Astrocyte of the cerebellum (primary cell): ENCODE measurements at regions not wholly inside any gene's neighbourhood (a gene's known extent, or its start where the extent isn't known, plus 50 kb on each side); places are given as distances from the start of the nearest gene placed in this dataset.

Experiments
- DNase-seq: peaks from one replicate; pipeline ENCODE4 v3.0.0-alpha.2; 2011; ENCODE audit warnings: low read depth
- H3K4me3 ChIP-seq: 2 replicates; pipeline ENCODE4 v1.5.1; 2011; ENCODE audit warnings: mild to moderate bottlenecking, low read depth, low read length, moderate library complexity
- in situ Hi-C: cut with HindIII; loops from 2 replicates; pipeline ENCODE4 v1.10.0; 2017; ENCODE audit warnings: low sequenced_read_pairs
- TF ChIP-seq, protein P1 (sequence below): IDR thresholded peaks from 2 replicates; pipeline ENCODE4 v1.5.1; 2012; ENCODE audit warnings: low read length, low read depth, moderate library complexity, mild to moderate bottlenecking; ENCODE audit errors: missing control alignments

DNA sequence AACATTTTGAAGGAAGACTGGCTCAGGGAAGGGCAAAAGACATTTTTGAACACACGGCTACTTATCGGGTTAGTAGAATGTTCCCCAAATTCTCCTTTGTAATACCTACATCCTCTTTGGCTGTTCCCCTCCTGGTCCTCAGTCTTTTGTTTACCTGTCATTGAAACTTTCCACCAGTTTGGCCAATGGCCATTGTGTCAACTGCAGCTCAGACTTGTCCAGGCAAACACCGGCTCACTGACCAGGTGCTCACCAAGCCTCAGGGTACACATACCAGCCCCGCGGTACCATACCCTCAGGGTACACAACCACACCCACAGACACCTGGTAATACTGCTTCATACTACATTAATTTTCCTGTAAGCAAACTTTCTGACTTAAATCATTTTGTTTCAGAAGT lies 84.8 kb upstream of the ZNF648 start:
- TF ChIP-seq, protein P1, sequence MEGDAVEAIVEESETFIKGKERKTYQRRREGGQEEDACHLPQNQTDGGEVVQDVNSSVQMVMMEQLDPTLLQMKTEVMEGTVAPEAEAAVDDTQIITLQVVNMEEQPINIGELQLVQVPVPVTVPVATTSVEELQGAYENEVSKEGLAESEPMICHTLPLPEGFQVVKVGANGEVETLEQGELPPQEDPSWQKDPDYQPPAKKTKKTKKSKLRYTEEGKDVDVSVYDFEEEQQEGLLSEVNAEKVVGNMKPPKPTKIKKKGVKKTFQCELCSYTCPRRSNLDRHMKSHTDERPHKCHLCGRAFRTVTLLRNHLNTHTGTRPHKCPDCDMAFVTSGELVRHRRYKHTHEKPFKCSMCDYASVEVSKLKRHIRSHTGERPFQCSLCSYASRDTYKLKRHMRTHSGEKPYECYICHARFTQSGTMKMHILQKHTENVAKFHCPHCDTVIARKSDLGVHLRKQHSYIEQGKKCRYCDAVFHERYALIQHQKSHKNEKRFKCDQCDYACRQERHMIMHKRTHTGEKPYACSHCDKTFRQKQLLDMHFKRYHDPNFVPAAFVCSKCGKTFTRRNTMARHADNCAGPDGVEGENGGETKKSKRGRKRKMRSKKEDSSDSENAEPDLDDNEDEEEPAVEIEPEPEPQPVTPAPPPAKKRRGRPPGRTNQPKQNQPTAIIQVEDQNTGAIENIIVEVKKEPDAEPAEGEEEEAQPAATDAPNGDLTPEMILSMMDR: no peak

DNA sequence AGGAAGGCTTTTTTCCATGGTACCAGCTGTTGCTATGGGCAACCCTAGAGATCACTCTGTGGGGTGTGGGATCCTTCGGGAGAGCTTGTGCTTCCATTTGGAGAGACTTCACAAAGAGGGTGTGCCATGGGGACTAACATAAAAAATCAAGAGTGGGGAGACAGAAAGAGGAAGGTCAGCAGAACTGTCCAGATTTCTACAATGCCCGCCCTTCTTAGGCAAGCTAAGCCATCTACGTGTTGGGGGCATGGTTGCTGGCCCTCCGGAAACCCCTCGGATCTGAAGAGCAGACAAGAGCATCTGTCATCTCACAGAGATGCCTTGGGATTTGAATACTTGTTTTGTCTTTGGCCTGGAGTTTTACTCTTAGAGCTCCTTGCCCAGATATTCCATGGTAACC lies 83.9 kb upstream of the ZNF648 start:
- TF ChIP-seq, protein P1: no peak
- DNase-seq: no peak
- in situ Hi-C loops: no loop called here
- H3K4me3 ChIP-seq: no peak overlapping the region

More for the DNA sequence above, 84.8 kb upstream of the ZNF648 start:
- in situ Hi-C loops: no loop called here
- no peak overlapping the region for H3K4me3 ChIP-seq
- DNase-seq: no peak

DNA sequence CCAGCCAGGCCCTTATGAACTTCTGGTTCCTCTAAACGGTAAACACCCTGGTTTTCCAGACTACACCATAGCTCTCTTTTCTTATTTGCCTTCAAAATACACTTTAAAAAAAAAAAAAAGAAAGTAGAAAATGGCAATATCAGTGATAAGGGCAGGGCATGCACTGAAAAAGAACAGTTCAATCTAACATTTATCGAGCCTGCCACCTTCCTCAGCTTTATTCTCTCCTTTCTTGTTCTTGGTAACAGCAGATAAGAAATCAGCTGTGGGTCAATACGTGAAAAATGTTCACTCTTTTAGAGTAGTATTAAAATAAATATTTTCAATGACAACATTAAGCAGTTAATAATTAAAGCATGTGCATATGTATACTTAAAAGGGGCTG lies 83.1 kb upstream of the ZNF648 start:
- no peak overlapping the region for H3K4me3 ChIP-seq
- in situ Hi-C loops: no loop called here
- TF ChIP-seq, protein P1: no peak
- DNase-seq: no peak

DNA sequence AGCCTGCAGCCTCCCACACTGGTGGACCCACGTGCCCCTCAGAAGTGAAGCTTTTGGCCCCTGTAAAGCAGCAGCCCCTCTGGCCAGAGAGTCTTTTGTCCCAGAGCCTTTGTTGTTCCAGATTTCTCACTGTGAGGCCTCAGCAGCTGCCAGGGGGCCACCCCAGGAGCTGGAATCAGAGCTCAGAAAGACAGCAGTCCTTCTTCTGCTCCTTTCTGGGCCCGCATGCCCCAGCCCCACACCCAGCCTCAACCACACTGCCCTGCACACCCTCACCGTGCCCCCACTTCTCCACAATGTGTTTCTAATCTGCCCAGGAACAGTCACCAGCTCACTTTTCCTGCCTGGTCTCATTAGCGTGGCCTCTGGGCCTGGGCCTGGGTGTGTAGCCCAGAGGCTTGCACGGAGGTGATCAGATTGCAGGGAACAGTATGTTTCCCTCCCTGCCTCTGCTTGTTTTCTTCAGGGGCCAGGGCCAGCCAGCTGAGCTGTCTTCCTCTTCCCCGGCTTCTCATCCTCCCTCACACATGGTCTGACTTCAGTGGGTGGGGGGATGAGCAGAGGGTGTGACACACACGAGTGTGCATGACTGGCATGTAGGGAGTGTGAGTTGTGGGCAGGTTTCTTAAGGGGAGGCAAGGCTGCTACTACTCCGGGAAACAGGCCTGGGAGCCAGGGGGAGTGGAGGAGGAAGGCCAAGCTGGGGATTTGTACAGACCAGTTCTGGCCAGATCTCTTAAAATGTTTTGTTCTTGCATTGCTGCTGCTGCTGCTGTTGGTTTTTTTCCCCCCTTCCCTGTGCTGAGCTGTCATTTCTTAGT lies 82.5 kb upstream of the ZNF648 start:
- DNase-seq: peak; percentile 24
- TF ChIP-seq, protein P1: no peak
- no peak overlapping the region for H3K4me3 ChIP-seq
- in situ Hi-C loops: no loop called here

DNA sequence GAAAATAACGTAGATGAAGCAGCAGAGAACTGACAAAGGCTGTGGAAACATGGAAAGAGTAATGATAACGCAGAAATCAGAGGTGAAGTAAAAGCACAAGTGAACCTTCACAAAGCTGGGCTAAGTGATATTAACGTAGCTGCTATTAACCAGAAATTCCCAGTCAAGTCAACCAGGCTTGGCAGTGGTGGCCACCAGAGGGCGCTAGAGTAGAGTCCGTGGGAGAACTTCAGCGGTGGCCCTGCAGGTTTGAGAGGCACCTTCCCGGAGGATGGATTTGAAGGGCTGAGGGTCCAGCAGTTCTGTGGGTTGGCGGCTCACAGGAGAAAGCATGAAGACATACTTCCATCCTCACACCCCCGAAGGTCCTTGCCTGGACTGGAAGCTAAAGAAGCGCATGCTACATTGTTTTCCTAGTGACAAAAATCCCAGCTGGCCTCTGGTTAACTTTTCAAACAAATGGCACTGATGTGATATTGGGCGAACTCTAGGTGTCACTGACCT lies 81.7 kb upstream of the ZNF648 start:
- in situ Hi-C loops: no loop called here
- DNase-seq: peak; percentile 84
- TF ChIP-seq, protein P1: peak; percentile 97
- H3K4me3 ChIP-seq: no peak overlapping the region

DNA sequence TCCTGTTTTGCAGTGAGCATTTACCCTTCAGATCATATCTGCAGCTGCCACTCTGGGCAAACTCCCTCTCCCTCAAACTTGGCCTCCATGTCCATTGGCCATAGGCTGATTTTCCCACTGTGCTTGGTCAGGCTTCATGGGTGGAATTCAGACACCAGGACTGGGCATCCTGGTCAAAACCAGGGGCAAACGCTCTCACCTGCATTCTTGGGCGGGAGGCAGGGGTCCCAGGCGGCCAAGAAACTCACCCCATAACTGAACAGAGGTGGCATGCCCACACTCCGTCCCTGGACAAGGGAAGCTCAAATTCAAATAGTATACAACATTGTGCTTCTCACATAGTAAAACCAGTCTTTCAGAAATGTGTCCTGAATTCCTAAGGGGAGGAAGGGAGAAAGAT lies 81.1 kb upstream of the ZNF648 start:
- in situ Hi-C loops: no loop called here
- no peak for DNase-seq
- TF ChIP-seq, protein P1: no peak
- H3K4me3 ChIP-seq: no peak overlapping the region
